22Rv1 (cell line): ENCODE measurements at regions not wholly inside any gene's neighbourhood (a gene's known extent, or its start where the extent isn't known, plus 50 kb on each side); places are given as distances from the start of the nearest gene placed in this dataset.

Experiments
- ZFX ChIP-seq: fragments of 450-650 bp; IDR thresholded peaks from 2 replicates; pipeline ENCODE4 v1.6.1; 2017; ENCODE audit warnings: antibody characterized with exemption, borderline replicate concordance
- TF ChIP-seq, protein P1 (sequence below): fragments of 450-650 bp; IDR thresholded peaks from 2 replicates; pipeline ENCODE4 v1.5.1; 2017; ENCODE audit warnings: mild to moderate bottlenecking

DNA sequence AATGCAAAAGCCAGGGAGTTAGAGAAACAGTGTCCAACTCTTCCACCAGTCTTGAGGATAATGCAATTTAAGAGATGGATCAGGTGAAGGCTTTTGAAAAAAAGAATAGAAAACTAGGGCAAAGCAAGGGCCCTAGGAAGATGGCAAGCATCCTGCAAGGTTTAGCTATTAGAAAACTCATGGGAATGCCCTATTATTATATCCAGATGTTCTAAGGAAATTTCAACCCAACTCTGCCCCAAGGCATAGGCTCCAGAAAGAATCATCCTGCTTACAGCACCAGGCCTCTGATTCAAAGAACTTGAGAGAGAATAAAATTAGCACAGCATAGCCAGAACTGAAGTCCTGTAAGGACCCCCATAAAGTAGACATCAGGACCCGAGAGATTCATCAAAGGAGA lies 68.1 kb downstream of the EN1 start:
- TF ChIP-seq, protein P1, sequence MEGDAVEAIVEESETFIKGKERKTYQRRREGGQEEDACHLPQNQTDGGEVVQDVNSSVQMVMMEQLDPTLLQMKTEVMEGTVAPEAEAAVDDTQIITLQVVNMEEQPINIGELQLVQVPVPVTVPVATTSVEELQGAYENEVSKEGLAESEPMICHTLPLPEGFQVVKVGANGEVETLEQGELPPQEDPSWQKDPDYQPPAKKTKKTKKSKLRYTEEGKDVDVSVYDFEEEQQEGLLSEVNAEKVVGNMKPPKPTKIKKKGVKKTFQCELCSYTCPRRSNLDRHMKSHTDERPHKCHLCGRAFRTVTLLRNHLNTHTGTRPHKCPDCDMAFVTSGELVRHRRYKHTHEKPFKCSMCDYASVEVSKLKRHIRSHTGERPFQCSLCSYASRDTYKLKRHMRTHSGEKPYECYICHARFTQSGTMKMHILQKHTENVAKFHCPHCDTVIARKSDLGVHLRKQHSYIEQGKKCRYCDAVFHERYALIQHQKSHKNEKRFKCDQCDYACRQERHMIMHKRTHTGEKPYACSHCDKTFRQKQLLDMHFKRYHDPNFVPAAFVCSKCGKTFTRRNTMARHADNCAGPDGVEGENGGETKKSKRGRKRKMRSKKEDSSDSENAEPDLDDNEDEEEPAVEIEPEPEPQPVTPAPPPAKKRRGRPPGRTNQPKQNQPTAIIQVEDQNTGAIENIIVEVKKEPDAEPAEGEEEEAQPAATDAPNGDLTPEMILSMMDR: no peak
- no peak for TF ChIP-seq ZFX
